ENCODE measurements at regions not wholly inside any gene's neighbourhood (a gene's known extent, or its start where the extent isn't known, plus 50 kb on each side); places are given as distances from the start of the nearest gene placed in this dataset.

GRCh38 chr3:159131376-159131775, 329.5 kb downstream of the MFSD1 start:
- Histone ChIP-seq H3K4me1 (ENCODE audit: control insufficient read depth, insufficient read depth, low read length) (peaks cover 39% of the 10 kb centered on the region), H3K27me3 (ENCODE audit: control insufficient read depth, insufficient read depth, low read length) (no peaks in the 10 kb centered on the region), H3K9me3 (replicated peaks; ENCODE audit: low read length) (no peaks in the 10 kb centered on the region), H3K36me3 (ENCODE audit: insufficient read depth, low read length) (no peaks in the 10 kb centered on the region), H3K4me2 (ENCODE audit: low read length) (no peak overlapping the region), H3K9ac (ENCODE audit: low read depth, low read length) (no peak overlapping the region), H3K4me3 (ENCODE audit: low read length) (no peak overlapping the region)

- H3K27me3 ChIP-seq (ENCODE audit: control insufficient read depth, insufficient read depth, low read length) = no peaks in the 10 kb centered on the region
- no peak overlapping the region for H3K4me3 ChIP-seq (ENCODE audit: low read length)
Measured at GRCh38 chr3:159137949-159138348, 336.1 kb downstream of the MFSD1 start.

GRCh38 chr3:159139326-159139725, 337.5 kb downstream of the MFSD1 start:
- H3K4me2 ChIP-seq (ENCODE audit: low read length) = no peak overlapping the region
- H3K9ac ChIP-seq (ENCODE audit: low read depth, low read length) = no peak overlapping the region
- H3K36me3 ChIP-seq (ENCODE audit: insufficient read depth, low read length) = no peaks in the 10 kb centered on the region
- H3K27me3 ChIP-seq (ENCODE audit: control insufficient read depth, insufficient read depth, low read length) = no peaks in the 10 kb centered on the region
- no peak overlapping the region for H3K4me3 ChIP-seq (ENCODE audit: low read length)
- no peaks in the 10 kb centered on the region for H3K9me3 ChIP-seq (replicated peaks; ENCODE audit: low read length)
- H3K4me1 ChIP-seq (ENCODE audit: control insufficient read depth, insufficient read depth, low read length) = no peaks in the 10 kb centered on the region

More at GRCh38 chr3:159137949-159138348, 336.1 kb downstream of the MFSD1 start:
- H3K9ac ChIP-seq (ENCODE audit: low read depth, low read length) = no peak overlapping the region
- H3K4me2 ChIP-seq (ENCODE audit: low read length) = no peak overlapping the region
- no peaks in the 10 kb centered on the region for H3K4me1 ChIP-seq (ENCODE audit: control insufficient read depth, insufficient read depth, low read length)
- H3K36me3 ChIP-seq (ENCODE audit: insufficient read depth, low read length) = no peaks in the 10 kb centered on the region
- no peaks in the 10 kb centered on the region for H3K9me3 ChIP-seq (replicated peaks; ENCODE audit: low read length)

- Histone ChIP-seq H3K4me2 (ENCODE audit: low read length) (no peak overlapping the region), H3K9me3 (replicated peaks; ENCODE audit: low read length) (no peaks in the 10 kb centered on the region), H3K4me1 (ENCODE audit: control insufficient read depth, insufficient read depth, low read length) (peaks cover 6% of the 10 kb centered on the region), H3K9ac (ENCODE audit: low read depth, low read length) (no peak overlapping the region), H3K27me3 (ENCODE audit: control insufficient read depth, insufficient read depth, low read length) (no peaks in the 10 kb centered on the region), H3K36me3 (ENCODE audit: insufficient read depth, low read length) (no peaks in the 10 kb centered on the region), H3K4me3 (ENCODE audit: low read length) (no peak overlapping the region)
Measured at GRCh38 chr3:159144472-159144871, 342.6 kb downstream of the MFSD1 start.

GRCh38 chr3:159144891-159145290, 343.0 kb downstream of the MFSD1 start:
- H3K9ac ChIP-seq (ENCODE audit: low read depth, low read length) = no peak overlapping the region
- no peak overlapping the region for H3K4me3 ChIP-seq (ENCODE audit: low read length)
- no peaks in the 10 kb centered on the region for H3K27me3 ChIP-seq (ENCODE audit: control insufficient read depth, insufficient read depth, low read length)
- no peak overlapping the region for H3K4me2 ChIP-seq (ENCODE audit: low read length)
- no peaks in the 10 kb centered on the region for H3K36me3 ChIP-seq (ENCODE audit: insufficient read depth, low read length)
- H3K9me3 ChIP-seq (replicated peaks; ENCODE audit: low read length) = no peaks in the 10 kb centered on the region
- H3K4me1 ChIP-seq (ENCODE audit: control insufficient read depth, insufficient read depth, low read length) = peaks cover 6% of the 10 kb centered on the region

GRCh38 chr3:159146392-159146791, 344.5 kb downstream of the MFSD1 start:
- H3K27me3 ChIP-seq (ENCODE audit: control insufficient read depth, insufficient read depth, low read length) = no peaks in the 10 kb centered on the region
- H3K9me3 ChIP-seq (replicated peaks; ENCODE audit: low read length) = no peaks in the 10 kb centered on the region
- peaks cover 6% of the 10 kb centered on the region for H3K4me1 ChIP-seq (ENCODE audit: control insufficient read depth, insufficient read depth, low read length)

GRCh38 chr3:159146856-159147435, 345.1 kb downstream of the MFSD1 start:
- no peak overlapping the region for H3K4me2 ChIP-seq (ENCODE audit: low read length)
- H3K9me3 ChIP-seq (replicated peaks; ENCODE audit: low read length) = no peaks in the 10 kb centered on the region
- H3K4me1 ChIP-seq (ENCODE audit: control insufficient read depth, insufficient read depth, low read length) = peaks cover 6% of the 10 kb centered on the region
- no peak overlapping the region for H3K4me3 ChIP-seq (ENCODE audit: low read length)
- H3K9ac ChIP-seq (ENCODE audit: low read depth, low read length) = no peak overlapping the region
- no peaks in the 10 kb centered on the region for H3K27me3 ChIP-seq (ENCODE audit: control insufficient read depth, insufficient read depth, low read length)
- no peaks in the 10 kb centered on the region for H3K36me3 ChIP-seq (ENCODE audit: insufficient read depth, low read length)

More at GRCh38 chr3:159146392-159146791, 344.5 kb downstream of the MFSD1 start:
- Histone ChIP-seq H3K9ac (ENCODE audit: low read depth, low read length) (no peak overlapping the region), H3K4me2 (ENCODE audit: low read length) (no peak overlapping the region), H3K36me3 (ENCODE audit: insufficient read depth, low read length) (no peaks in the 10 kb centered on the region), H3K4me3 (ENCODE audit: low read length) (no peak overlapping the region)

- Histone ChIP-seq H3K9me3 (replicated peaks; ENCODE audit: low read length) (no peaks in the 10 kb centered on the region), H3K4me1 (ENCODE audit: control insufficient read depth, insufficient read depth, low read length) (peaks cover 6% of the 10 kb centered on the region), H3K36me3 (ENCODE audit: insufficient read depth, low read length) (no peaks in the 10 kb centered on the region), H3K9ac (ENCODE audit: low read depth, low read length) (no peak overlapping the region), H3K4me3 (ENCODE audit: low read length) (no peak overlapping the region), H3K4me2 (ENCODE audit: low read length) (no peak overlapping the region), H3K27me3 (ENCODE audit: control insufficient read depth, insufficient read depth, low read length) (no peaks in the 10 kb centered on the region)
Measured at GRCh38 chr3:159147813-159148212, 346.0 kb downstream of the MFSD1 start.

GRCh38 chr3:159148466-159148865, 346.6 kb downstream of the MFSD1 start:
- no peak overlapping the region for H3K4me2 ChIP-seq (ENCODE audit: low read length)
- H3K4me1 ChIP-seq (ENCODE audit: control insufficient read depth, insufficient read depth, low read length) = peaks cover 6% of the 10 kb centered on the region
- no peaks in the 10 kb centered on the region for H3K27me3 ChIP-seq (ENCODE audit: control insufficient read depth, insufficient read depth, low read length)
- H3K9me3 ChIP-seq (replicated peaks; ENCODE audit: low read length) = no peaks in the 10 kb centered on the region
- no peaks in the 10 kb centered on the region for H3K36me3 ChIP-seq (ENCODE audit: insufficient read depth, low read length)
- H3K9ac ChIP-seq (ENCODE audit: low read depth, low read length) = no peak overlapping the region
- H3K4me3 ChIP-seq (ENCODE audit: low read length) = no peak overlapping the region

GRCh38 chr3:159149131-159149530, 347.3 kb downstream of the MFSD1 start:
- no peak overlapping the region for H3K4me2 ChIP-seq (ENCODE audit: low read length)
- no peaks in the 10 kb centered on the region for H3K36me3 ChIP-seq (ENCODE audit: insufficient read depth, low read length)
- H3K9ac ChIP-seq (ENCODE audit: low read depth, low read length) = no peak overlapping the region
- no peaks in the 10 kb centered on the region for H3K9me3 ChIP-seq (replicated peaks; ENCODE audit: low read length)
- H3K4me1 ChIP-seq (ENCODE audit: control insufficient read depth, insufficient read depth, low read length) = peaks cover 6% of the 10 kb centered on the region
- H3K4me3 ChIP-seq (ENCODE audit: low read length) = no peak overlapping the region
- H3K27me3 ChIP-seq (ENCODE audit: control insufficient read depth, insufficient read depth, low read length) = no peaks in the 10 kb centered on the region

- Histone ChIP-seq H3K27me3 (ENCODE audit: control insufficient read depth, insufficient read depth, low read length) (no peaks in the 10 kb centered on the region), H3K36me3 (ENCODE audit: insufficient read depth, low read length) (no peaks in the 10 kb centered on the region), H3K9ac (ENCODE audit: low read depth, low read length) (no peak overlapping the region), H3K4me1 (ENCODE audit: control insufficient read depth, insufficient read depth, low read length) (peaks cover 6% of the 10 kb centered on the region), H3K4me2 (ENCODE audit: low read length) (no peak overlapping the region), H3K4me3 (ENCODE audit: low read length) (no peak overlapping the region), H3K9me3 (replicated peaks; ENCODE audit: low read length) (no peaks in the 10 kb centered on the region)
Measured at GRCh38 chr3:159149633-159150032, 347.8 kb downstream of the MFSD1 start.

- no peak overlapping the region for H3K4me3 ChIP-seq (ENCODE audit: low read length)
- H3K9ac ChIP-seq (ENCODE audit: low read depth, low read length) = no peak overlapping the region
- H3K27me3 ChIP-seq (ENCODE audit: control insufficient read depth, insufficient read depth, low read length) = no peaks in the 10 kb centered on the region
- H3K36me3 ChIP-seq (ENCODE audit: insufficient read depth, low read length) = no peaks in the 10 kb centered on the region
- no peaks in the 10 kb centered on the region for H3K9me3 ChIP-seq (replicated peaks; ENCODE audit: low read length)
- no peak overlapping the region for H3K4me2 ChIP-seq (ENCODE audit: low read length)
- peaks cover 6% of the 10 kb centered on the region for H3K4me1 ChIP-seq (ENCODE audit: control insufficient read depth, insufficient read depth, low read length)
Measured at GRCh38 chr3:159150180-159150579, 348.3 kb downstream of the MFSD1 start.
